HUES6 (cell line): ENCODE measurements at regions not wholly inside any gene's neighbourhood (a gene's known extent, or its start where the extent isn't known, plus 50 kb on each side); places are given as distances from the start of the nearest gene placed in this dataset.

Experiments used
- H3K27ac ChIP-seq: 2 replicates; pipeline ENCODE4 v1.7.0; 2013; ENCODE audit warnings: low read depth, mild to moderate bottlenecking, low read length, inconsistent platforms
- H3K27me3 ChIP-seq: 2 replicates; pipeline ENCODE4 v1.6.1; 2013; ENCODE audit warnings: low read length; ENCODE audit not compliant: control insufficient read depth, insufficient read depth
- H3K36me3 ChIP-seq: 2 replicates; pipeline ENCODE4 v1.6.1; 2013; ENCODE audit warnings: low read length; ENCODE audit not compliant: control insufficient read depth, insufficient read depth
- H3K4me1 ChIP-seq: 2 replicates; pipeline ENCODE4 v1.6.1; 2013; ENCODE audit warnings: low read length; ENCODE audit not compliant: control insufficient read depth, insufficient read depth
- H3K4me3 ChIP-seq: 2 replicates; pipeline ENCODE4 v1.5.1; 2013; ENCODE audit warnings: low read depth, low read length
- H3K9ac ChIP-seq: one replicate; pipeline ENCODE4 v1.6.1; 2013; ENCODE audit warnings: mild to moderate bottlenecking, low read length
- H3K9me3 ChIP-seq: 2 replicates; pipeline ENCODE4 v1.6.1; 2013; ENCODE audit warnings: low read depth, low read length; ENCODE audit not compliant: control insufficient read depth, insufficient read depth

GRCh38 chr1:80973101-80973500 is 827.6 kb upstream of the ADGRL2 start:
- H3K9me3 ChIP-seq = no peaks in the 10 kb centered on the region
- H3K4me1 ChIP-seq = no peaks in the 10 kb centered on the region
- H3K27ac ChIP-seq = no peak overlapping the region
- no peak overlapping the region for H3K9ac ChIP-seq
- H3K36me3 ChIP-seq = no peaks in the 10 kb centered on the region
- H3K27me3 ChIP-seq = no peaks in the 10 kb centered on the region
- H3K4me3 ChIP-seq = no peak overlapping the region

DNA sequence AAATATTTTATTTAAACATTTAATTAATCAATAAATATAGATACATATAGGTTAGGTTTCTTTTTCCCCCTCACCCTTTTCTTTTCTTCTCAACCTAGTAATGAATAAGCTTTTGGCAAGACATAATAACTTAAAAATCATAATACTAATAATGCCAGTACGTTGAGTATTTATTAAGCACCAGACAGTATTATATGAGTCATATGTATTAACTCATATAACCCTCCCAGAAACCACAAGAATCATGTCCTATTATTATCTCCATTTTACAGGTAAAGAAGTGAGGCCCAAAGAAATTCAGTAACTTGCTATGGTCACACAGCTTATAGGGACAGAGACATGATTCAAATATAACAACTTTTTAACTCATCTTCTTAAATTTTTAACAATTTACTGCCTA is 834.5 kb upstream of the ADGRL2 start:
- no peaks in the 10 kb centered on the region for H3K36me3 ChIP-seq
- no peaks in the 10 kb centered on the region for H3K4me1 ChIP-seq
- H3K9ac ChIP-seq = no peak overlapping the region
- H3K27ac ChIP-seq = no peak overlapping the region
- H3K9me3 ChIP-seq = no peaks in the 10 kb centered on the region
- no peak overlapping the region for H3K4me3 ChIP-seq
- H3K27me3 ChIP-seq = no peaks in the 10 kb centered on the region

DNA sequence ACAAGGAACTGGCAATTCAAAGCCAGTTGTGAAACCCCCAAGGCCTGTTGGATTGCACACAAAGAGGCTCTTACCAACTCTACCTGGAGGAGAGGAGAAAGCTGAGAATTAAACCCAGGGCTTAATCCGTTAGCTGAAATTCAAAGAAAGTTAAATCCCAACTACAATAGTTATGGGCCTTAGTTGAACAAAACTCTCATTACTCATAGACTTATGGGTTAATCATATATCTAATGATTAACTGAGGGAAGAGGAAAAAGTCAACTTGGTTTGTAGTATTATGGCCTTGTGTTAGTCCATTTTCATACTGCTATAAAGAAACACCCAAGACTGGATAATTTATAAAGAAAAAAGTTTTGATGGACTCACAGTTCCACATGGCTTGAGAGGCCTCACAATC is 838.2 kb upstream of the ADGRL2 start:
- Histone ChIP-seq H3K9me3 (no peaks in the 10 kb centered on the region), H3K27me3 (no peaks in the 10 kb centered on the region), H3K36me3 (no peaks in the 10 kb centered on the region)

GRCh38 chr1:80961464-80962190 is 839.1 kb upstream of the ADGRL2 start:
- Histone ChIP-seq H3K9me3 (no peaks in the 10 kb centered on the region), H3K36me3 (no peaks in the 10 kb centered on the region), H3K4me3 (no peak overlapping the region), H3K4me1 (no peaks in the 10 kb centered on the region), H3K27ac (no peak overlapping the region), H3K27me3 (no peaks in the 10 kb centered on the region), H3K9ac (no peak overlapping the region)

More for the DNA sequence above, 838.2 kb upstream of the ADGRL2 start:
- H3K4me3 ChIP-seq = no peak overlapping the region
- no peak overlapping the region for H3K9ac ChIP-seq
- no peaks in the 10 kb centered on the region for H3K4me1 ChIP-seq
- H3K27ac ChIP-seq = no peak overlapping the region

DNA sequence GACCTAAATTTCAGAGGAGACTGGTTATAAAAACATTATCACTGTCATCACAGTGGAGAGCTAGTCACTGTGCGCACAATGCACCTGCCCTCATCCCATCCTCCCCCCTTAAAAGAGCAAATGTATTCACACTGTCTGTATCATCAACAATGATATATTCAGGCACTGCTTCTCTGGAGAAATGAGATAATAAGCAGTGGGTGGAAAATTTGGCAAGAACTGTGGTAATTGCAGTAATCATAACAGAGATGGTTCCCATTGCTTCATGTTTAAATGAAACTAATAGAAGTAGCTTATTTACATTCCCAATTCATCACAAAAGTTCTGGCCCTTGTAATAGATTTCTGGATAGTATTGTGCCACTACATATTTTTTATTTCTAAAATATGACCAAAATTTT is 867.4 kb upstream of the ADGRL2 start:
- Histone ChIP-seq H3K27ac (no peak overlapping the region), H3K9me3 (peaks cover 18% of the 10 kb centered on the region), H3K9ac (no peak overlapping the region), H3K36me3 (no peaks in the 10 kb centered on the region), H3K4me1 (no peaks in the 10 kb centered on the region), H3K27me3 (no peaks in the 10 kb centered on the region), H3K4me3 (no peak overlapping the region)

DNA sequence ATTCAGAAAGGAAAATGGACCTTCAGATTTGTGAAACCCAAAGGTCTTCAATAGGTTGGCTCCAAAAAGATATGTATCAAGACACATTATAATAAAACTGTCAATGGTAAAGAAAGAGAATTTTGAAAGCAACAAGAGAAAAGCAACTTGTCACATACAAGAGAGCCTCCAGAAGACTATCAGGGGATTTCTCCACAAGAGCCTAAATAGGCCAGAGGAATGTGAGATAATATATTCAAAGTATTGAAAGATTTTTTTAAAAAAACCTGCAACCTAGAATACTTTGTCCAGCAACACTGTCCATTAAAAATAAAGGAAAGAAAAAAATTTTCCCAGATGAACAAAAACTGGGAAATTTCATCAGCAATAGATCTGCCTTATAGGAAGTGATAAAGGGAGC is 869.6 kb upstream of the ADGRL2 start:
- H3K9me3 ChIP-seq = peaks cover 18% of the 10 kb centered on the region
- no peak overlapping the region for H3K9ac ChIP-seq
- no peaks in the 10 kb centered on the region for H3K4me1 ChIP-seq
- H3K27me3 ChIP-seq = no peaks in the 10 kb centered on the region
- H3K36me3 ChIP-seq = no peaks in the 10 kb centered on the region
- H3K4me3 ChIP-seq = no peak overlapping the region
- H3K27ac ChIP-seq = no peak overlapping the region

DNA sequence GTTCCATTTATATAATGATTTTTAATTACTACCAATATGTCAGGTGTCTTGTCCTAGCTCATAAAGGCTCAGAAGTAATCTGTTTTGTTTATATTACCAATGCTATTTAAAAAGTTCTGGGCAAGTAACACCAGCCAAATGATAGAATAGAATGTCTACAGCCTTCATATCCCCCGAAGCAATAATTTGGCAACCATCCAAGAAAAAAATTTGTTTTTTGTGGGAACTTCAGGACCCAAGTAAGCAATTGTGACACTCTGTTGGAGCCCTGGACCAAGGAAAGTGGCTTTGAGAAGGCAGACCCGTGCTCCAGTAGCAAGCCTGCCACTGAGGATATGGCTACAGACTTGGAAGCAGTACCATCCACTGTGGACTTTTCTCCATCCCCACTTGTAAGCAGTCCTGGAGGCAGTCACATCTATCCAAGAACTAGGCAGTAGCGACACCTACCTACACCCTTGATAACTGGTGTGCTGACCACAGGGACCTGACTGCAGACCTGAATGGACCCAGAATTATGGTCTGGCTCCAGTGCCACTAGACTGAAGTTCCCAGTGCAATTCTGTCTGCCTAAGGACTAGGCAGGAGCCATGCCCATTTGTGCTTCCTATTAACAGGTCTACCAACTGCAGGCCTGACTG is 870.7 kb upstream of the ADGRL2 start:
- Histone ChIP-seq H3K9me3 (peaks cover 18% of the 10 kb centered on the region), H3K9ac (no peak overlapping the region), H3K36me3 (no peaks in the 10 kb centered on the region), H3K4me3 (no peak overlapping the region), H3K27me3 (no peaks in the 10 kb centered on the region), H3K4me1 (no peaks in the 10 kb centered on the region), H3K27ac (no peak overlapping the region)

GRCh38 chr1:80926531-80926930 is 874.2 kb upstream of the ADGRL2 start:
- no peaks in the 10 kb centered on the region for H3K27me3 ChIP-seq
- peaks cover 13% of the 10 kb centered on the region for H3K9me3 ChIP-seq
- H3K4me1 ChIP-seq = no peaks in the 10 kb centered on the region
- H3K27ac ChIP-seq = no peak overlapping the region
- H3K9ac ChIP-seq = no peak overlapping the region
- H3K4me3 ChIP-seq = no peak overlapping the region
- H3K36me3 ChIP-seq = no peaks in the 10 kb centered on the region

DNA sequence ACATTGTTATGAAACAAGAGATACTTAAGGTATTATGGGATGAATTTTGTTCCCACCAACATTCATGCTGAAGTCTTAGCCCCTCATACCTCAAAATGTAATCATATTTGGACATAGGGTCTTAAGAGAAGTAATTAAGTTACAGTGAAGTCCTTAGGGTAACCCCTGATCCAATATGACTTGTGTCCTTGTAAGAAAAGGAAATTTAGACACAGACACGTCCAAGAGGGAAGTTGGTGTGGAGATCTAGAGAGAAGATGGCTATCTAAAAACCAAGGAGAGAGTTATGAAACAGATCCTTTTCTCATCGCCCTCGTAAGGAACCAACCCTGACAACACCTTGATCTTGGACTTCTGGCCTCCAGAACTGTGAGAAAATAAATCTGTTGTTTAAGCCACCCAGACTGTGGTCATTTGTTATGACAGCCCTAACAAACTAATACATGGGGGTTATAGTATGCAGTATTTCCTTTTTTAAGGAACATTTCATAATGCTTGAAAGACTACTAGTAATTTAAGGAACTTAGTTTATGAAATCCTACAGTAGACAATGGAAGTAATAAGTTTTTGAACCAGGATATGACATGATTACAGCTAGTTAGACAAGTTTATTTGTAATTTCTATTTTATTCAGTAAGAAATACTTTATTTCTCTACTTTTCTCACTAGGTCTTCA is 875.5 kb upstream of the ADGRL2 start:
- Histone ChIP-seq H3K9ac (no peak overlapping the region), H3K4me3 (no peak overlapping the region), H3K27me3 (no peaks in the 10 kb centered on the region), H3K36me3 (no peaks in the 10 kb centered on the region), H3K4me1 (no peaks in the 10 kb centered on the region), H3K9me3 (peaks cover 5% of the 10 kb centered on the region; the same call in 1 of the 2 replicates), H3K27ac (no peak overlapping the region)

DNA sequence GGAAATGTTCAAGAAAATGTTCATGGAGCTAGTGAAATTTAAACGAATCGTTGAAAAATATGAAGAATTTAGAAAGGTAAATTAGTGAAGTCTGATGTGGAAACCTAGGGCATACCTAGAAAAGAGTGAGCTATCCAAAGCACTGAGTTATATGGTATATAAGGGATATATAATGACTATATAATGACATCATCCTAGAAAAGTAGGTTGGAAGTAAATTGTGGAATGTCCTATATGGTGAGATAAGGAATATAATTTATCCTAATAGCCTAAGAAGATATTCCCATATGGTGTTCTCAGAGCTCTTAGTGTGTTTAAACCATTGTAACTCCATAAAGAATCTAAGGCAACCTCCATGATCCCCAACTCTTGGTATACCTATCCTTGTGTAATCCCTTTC is 876.4 kb upstream of the ADGRL2 start:
- Histone ChIP-seq H3K9ac (no peak overlapping the region), H3K36me3 (no peaks in the 10 kb centered on the region), H3K4me1 (no peaks in the 10 kb centered on the region), H3K9me3 (no peaks in the 10 kb centered on the region), H3K27me3 (no peaks in the 10 kb centered on the region), H3K27ac (no peak overlapping the region), H3K4me3 (no peak overlapping the region)

- Histone ChIP-seq H3K9ac (no peak overlapping the region), H3K36me3 (no peaks in the 10 kb centered on the region), H3K4me1 (no peaks in the 10 kb centered on the region), H3K4me3 (no peak overlapping the region), H3K9me3 (no peaks in the 10 kb centered on the region), H3K27me3 (no peaks in the 10 kb centered on the region), H3K27ac (no peak overlapping the region)
Measured at GRCh38 chr1:80922906-80923305, 877.8 kb upstream of the ADGRL2 start.
